ENCODE measurements at regions not wholly inside any gene's neighbourhood (a gene's known extent, or its start where the extent isn't known, plus 50 kb on each side); places are given as distances from the start of the nearest gene placed in this dataset.

GRCh38 chr2:21281791-21282514 lies 158.2 kb downstream of the TDRD15 start:
- DNase-seq (ENCODE audit: low read depth): no peak

DNA sequence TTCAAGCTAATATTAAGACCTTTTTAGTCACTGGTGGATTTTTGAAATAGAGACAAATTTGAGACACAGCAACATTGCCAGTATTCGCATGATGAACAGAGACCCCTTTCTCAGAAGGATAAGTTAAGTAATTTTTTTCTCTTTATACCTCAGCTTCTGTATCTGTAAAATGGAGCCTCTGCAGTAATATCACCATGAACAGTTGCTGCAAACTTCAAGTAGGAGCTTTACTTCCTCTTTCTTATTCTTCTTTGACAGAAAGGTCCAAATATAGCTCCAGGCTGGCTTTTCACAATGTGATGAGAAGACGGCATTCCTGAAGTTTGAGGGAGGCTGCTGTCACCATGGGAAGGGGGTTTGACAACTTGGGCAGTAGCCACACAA lies 158.7 kb downstream of the TDRD15 start:
- DNase-seq (ENCODE audit: low read depth): no peak

DNA sequence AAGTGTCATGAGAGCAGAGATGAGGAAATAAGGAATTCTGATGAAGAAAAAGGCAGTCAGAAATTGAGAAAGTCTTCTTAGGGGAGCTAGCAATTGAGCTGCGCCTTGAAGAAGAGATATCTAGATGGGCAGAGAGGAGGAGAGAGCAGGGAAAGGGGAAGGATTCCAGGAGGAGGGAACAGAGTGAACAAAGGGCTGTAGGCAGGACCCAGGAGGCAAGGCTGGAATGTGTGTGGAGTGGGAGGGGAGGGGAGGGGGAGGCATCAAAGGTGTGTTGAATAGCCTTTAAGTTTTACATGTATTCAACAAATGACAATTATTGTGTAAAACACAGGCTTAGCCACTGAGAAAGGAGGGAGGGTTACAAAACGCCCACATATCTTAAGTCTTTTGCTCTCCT lies 164.5 kb downstream of the TDRD15 start:
- DNase-seq (ENCODE audit: low read depth): no peak

GRCh38 chr2:21288739-21289520 lies 165.2 kb downstream of the TDRD15 start:
- no peak for DNase-seq (ENCODE audit: low read depth)

DNA sequence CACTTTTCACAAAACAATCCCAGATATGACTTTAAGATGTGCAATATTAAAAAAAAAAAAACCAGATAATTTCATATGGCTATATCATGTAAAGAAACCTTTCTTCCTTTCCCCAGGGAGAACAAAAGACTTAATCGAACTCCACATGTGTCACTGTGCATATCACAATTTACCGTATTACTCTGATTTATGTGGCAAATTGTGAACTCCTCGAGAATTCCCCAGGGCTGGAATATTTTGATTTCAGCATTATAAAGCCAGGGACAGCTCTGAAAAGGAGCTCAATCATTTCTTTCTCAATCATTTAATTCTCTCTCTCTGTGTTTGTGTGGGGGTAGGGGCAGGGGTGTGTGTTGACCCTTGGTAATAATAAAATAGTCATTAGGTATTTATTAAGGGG lies 165.8 kb downstream of the TDRD15 start:
- DNase-seq (ENCODE audit: low read depth): no peak

DNA sequence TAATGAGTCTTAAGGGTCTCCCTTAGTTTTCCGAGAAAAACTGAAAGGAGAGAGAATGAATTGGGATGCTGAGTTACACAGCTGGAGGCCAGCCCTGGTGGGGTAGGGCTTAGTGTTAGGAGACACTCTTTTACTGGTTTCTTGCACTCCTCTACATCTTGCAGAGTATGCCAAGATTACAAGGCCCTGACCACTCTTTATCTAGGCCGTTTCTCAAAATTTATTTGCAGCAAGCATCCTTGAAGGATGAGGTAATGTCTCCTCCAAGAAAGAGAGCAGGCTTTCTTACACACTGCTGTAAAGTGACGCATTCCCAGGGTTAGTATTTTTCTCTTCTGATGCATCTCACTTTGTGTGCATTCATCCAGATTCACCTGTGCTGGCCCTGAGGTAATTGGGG lies 166.2 kb downstream of the TDRD15 start:
- DNase-seq (ENCODE audit: low read depth): no peak

- DNase-seq (ENCODE audit: low read depth): no peak
Observed at GRCh38 chr2:21291426-21291825, 167.7 kb downstream of the TDRD15 start.

GRCh38 chr2:21294446-21294845 lies 170.7 kb downstream of the TDRD15 start:
- DNase-seq (ENCODE audit: low read depth): no peak

GRCh38 chr2:21299411-21299810 lies 175.6 kb downstream of the TDRD15 start:
- DNase-seq (ENCODE audit: low read depth): no peak

GRCh38 chr2:21301871-21302455 lies 178.2 kb downstream of the TDRD15 start:
- DNase-seq (ENCODE audit: low read depth): no peak

DNA sequence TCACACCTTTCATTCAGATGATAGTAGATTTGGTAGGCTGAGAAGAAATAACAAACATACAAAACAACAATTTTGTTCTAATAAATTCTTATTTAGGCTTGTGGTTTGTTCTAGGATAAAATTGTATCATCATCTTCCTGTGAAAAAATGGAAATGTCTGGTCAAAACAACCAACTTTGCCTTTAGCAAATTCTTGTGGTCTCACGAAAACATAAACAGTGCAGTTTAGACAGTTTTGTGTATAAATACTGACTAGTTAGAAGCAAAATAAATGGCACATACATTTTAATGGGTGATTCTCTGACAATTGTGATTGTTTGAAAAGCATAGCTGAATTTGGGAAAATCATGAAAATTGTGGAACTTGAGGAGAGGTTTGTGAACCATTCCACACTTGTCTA lies 180.1 kb downstream of the TDRD15 start:
- no peak for DNase-seq (ENCODE audit: low read depth)

DNA sequence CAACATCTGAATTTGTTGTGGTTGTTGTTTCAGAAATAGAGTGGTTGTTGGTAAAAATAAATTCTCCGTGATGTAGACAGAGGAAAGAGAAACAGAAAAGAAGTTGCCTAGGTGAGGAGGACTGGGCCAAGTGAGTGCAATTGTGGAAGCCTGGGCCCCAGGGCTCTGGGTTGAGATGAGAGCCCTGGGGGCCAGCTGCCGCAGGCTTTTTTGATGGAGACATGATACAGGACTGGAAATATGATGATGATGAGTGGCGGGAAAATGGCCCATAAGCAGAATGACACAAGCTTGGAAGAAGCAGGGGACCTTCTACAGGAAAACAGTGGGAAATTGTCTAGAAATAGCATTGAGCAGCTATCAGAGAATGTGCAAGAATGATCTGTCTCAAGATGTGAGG lies 181.8 kb downstream of the TDRD15 start:
- no peak for DNase-seq (ENCODE audit: low read depth)

DNA sequence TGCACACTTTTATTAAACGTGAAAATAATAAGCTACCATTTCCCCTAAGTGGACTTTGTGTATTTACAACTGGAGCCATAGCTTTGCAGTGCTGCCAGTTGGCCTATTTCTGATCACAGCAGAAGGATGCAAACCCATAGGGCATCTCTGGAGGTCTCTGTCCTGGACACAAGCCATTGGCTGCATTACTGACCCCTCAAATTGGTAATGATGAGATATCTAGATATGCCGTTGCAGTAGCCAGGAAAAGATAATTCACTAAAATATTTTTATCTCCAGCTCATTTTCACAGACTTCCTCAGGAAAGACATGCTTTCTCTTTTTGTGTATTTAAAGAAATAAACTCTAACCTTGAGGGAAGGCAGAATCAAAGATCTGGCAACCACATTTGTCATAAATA lies 182.5 kb downstream of the TDRD15 start:
- no peak for DNase-seq (ENCODE audit: low read depth)

GRCh38 chr2:21307037-21307436 lies 183.3 kb downstream of the TDRD15 start:
- DNase-seq (ENCODE audit: low read depth): no peak

DNA sequence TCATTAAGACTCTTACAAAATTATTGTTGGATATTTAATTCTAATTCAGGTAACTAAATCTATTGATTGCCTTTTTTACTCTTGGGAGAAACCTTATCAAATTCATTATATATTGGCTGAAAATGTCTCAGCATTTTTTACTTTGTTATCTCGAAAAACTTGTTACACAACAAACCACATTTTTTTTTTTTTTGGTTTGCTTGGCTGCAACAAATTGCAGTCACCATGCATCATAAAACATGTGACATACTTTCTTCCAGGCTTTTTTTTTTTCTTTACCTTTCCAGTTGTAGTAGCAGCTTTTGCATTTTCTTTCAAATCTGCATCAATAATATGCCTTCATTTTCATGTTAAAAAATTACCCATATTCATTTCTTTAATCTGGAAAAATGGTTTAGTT lies 186.7 kb downstream of the TDRD15 start:
- no peak for DNase-seq (ENCODE audit: low read depth)

DNA sequence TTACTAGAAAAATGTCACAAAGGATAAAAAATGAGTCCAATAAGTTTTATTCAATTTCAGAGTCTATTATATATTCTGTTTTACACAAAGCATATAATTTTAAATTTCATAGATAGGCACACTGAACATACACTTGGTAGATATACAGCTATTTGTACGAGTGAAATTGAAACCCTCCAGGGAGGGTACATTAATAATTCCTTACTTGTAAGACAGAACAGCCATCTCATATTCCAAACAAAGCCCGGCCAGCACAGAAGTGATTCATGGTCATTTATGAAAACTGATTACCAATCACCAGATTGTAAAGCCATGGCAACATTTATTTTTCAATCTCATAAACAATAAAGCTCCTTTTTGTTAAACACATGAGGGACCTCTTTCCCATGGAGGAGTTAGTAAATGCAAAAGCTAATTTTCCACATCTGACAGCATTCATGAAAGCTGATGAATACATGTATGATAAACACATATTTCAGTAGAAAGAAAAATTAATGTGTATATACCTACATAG lies 190.6 kb downstream of the TDRD15 start:
- no peak for DNase-seq (ENCODE audit: low read depth)

GRCh38 chr2:21317131-21317530 lies 193.4 kb downstream of the TDRD15 start:
- DNase-seq (ENCODE audit: low read depth): no peak

GRCh38 chr2:21318263-21318662 lies 194.5 kb downstream of the TDRD15 start:
- no peak for DNase-seq (ENCODE audit: low read depth)

GRCh38 chr2:21326152-21326551 lies 202.4 kb downstream of the TDRD15 start:
- DNase-seq (ENCODE audit: low read depth): no peak

GRCh38 chr2:21328177-21328576 lies 204.4 kb downstream of the TDRD15 start:
- no peak for DNase-seq (ENCODE audit: low read depth)

DNA sequence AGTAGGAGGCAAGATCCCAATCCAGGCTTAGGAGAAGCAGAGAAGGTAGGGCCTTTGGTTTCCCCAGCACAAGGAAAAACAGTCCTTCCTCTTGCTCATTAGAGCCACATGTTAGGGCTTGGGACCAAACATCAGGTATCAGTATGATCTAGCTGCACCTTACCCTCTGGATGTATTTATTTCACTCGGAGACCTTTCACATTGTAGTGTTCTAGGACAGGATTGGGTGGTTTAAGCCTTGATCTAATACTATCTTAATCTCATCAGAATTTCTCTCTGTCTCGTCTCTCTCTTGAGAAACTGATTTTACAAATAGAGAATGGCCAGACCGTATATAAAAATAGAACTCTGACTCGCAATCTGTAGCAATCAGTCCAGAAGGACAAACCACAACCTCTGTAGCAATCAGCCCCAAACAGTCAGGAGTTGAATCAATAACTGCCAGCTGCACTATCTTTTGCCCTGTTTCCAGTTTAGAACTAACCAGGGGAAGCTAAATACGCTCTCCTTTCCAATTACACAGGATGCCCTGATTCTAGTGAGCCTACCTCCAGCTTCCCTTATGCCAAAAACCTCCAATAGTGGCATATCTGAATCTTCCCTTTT lies 207.1 kb downstream of the TDRD15 start:
- no peak for DNase-seq (ENCODE audit: low read depth)

- no peak for DNase-seq (ENCODE audit: low read depth)
Observed at GRCh38 chr2:21331625-21332370, 208.0 kb downstream of the TDRD15 start.
